ENCODE measurements at regions not wholly inside any gene's neighbourhood (a gene's known extent, or its start where the extent isn't known, plus 50 kb on each side); places are given as distances from the start of the nearest gene placed in this dataset.

DNA sequence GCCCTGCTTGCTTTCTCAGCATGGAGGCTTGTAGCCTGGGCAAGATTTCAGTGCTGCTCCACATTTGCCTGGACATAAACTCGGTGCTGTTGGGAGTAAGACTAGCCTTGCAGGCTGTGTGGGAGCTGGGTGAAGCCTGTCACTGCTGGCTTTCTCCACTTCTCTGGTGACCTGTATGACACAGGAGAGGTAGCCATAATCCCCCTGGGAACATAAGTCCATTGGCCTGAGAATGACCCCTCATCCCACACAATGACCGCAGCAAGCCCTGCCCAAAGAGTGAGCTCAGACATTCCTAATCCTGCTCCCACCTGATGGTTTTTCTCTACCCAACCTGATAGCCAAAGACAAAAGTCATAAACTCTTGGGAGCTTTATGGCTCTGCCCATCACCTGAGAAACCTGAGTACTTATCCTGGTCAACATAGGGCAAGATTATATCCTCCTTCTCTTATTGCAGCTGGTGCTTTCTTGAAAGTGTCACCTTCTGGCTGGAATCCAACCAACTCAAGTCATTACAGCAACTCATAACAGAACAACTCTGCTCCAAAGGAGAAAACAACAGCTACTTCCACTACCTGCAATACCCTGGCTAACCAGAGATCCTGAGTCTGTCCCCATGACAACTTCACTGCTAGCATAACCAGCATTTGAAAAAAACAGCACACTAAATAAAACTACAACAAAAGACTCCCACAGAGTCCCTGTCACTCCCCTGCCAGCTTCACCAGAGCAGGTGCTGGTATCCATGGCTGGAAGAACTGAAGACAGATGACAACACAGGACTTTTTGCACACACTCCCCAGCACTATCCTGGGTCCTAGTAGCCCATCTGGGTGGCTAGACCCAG lies 834.4 kb upstream of the DDX18 start:
- no peak overlapping the region for H3K4me3 Mint-ChIP-seq
- peak overlapping the region; percentile 36 for H3K27ac Mint-ChIP-seq
- Histone ChIP-seq H3K79me2 (ENCODE audit: low read depth) (no peaks in the 10 kb centered on the region), H3K36me3 (no peaks in the 10 kb centered on the region), H3K4me1 (peaks cover 8% of the 10 kb centered on the region), H3K9ac (no peak overlapping the region), H3K27me3 (no peaks in the 10 kb centered on the region), H3K27ac (no peak overlapping the region), H4K20me1 (ENCODE audit: low read depth) (no peaks in the 10 kb centered on the region), H3F3A (ENCODE audit: low read depth) (no peaks in the 10 kb centered on the region), H3K4me3 (no peak overlapping the region), H3K9me3 (ENCODE audit: low read depth) (no peaks in the 10 kb centered on the region), H3K4me2 (no peak overlapping the region), H2AFZ (replicated peaks) (no peak overlapping the region)
- no peaks in the 10 kb centered on the region for H3K36me3 Mint-ChIP-seq
- peak; percentile 20 for DNase-seq (ENCODE audit: low spot score)
- TF ChIP-seq, protein P1, sequence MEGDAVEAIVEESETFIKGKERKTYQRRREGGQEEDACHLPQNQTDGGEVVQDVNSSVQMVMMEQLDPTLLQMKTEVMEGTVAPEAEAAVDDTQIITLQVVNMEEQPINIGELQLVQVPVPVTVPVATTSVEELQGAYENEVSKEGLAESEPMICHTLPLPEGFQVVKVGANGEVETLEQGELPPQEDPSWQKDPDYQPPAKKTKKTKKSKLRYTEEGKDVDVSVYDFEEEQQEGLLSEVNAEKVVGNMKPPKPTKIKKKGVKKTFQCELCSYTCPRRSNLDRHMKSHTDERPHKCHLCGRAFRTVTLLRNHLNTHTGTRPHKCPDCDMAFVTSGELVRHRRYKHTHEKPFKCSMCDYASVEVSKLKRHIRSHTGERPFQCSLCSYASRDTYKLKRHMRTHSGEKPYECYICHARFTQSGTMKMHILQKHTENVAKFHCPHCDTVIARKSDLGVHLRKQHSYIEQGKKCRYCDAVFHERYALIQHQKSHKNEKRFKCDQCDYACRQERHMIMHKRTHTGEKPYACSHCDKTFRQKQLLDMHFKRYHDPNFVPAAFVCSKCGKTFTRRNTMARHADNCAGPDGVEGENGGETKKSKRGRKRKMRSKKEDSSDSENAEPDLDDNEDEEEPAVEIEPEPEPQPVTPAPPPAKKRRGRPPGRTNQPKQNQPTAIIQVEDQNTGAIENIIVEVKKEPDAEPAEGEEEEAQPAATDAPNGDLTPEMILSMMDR (IDR thresholded peaks at IDR 0.05) = no peak
- TF ChIP-seq EZH2phosphoT487 (IDR thresholded peaks at IDR 0.05) = no peak
- no peak for TF ChIP-seq EZH2 (IDR thresholded peaks at IDR 0.05)
- H3K4me1 Mint-ChIP-seq = peaks cover 19% of the 10 kb centered on the region
- no peaks in the 10 kb centered on the region for H3K27me3 Mint-ChIP-seq (ENCODE audit: insufficient read depth, low read depth)
- peaks cover 41% of the 10 kb centered on the region for H3K9me3 Mint-ChIP-seq

DNA sequence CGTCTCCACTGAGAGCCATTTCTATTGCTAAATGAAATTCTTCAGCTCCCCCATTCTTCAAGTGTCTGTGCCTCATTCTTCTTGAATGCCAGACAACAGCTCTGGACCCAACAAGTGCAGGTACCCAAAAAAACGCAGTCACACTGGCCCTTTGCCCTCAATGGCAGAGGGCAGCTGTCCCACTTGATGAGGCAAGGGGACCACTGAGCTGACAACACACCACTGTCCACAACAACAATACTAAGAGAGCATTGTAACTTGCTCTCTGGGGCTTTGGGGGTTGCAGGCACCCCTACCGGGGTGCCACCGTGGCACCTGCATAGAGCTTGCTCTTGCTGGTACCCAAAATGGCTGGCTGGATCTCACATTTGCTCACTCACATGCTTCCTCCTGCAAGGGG lies 827.0 kb upstream of the DDX18 start:
- no peak for DNase-seq (ENCODE audit: low spot score)
- Mint-ChIP-seq H3K36me3 (no peaks in the 10 kb centered on the region), H3K27ac (no peak overlapping the region), H3K9me3 (peaks cover 22% of the 10 kb centered on the region), H3K27me3 (ENCODE audit: insufficient read depth, low read depth) (no peaks in the 10 kb centered on the region), H3K4me3 (no peak overlapping the region), H3K4me1 (no peaks in the 10 kb centered on the region)
- no peak overlapping the region for H3K4me3 ChIP-seq
- H3K4me1 ChIP-seq = no peaks in the 10 kb centered on the region
- H3F3A ChIP-seq (ENCODE audit: low read depth) = no peaks in the 10 kb centered on the region
- no peak overlapping the region for H3K27ac ChIP-seq
- TF ChIP-seq EZH2 (IDR thresholded peaks at IDR 0.05) (no peak), EZH2phosphoT487 (IDR thresholded peaks at IDR 0.05) (no peak)
- TF ChIP-seq, protein P1 (IDR thresholded peaks at IDR 0.05) = no peak
- H3K4me2 ChIP-seq = no peak overlapping the region
- H3K9me3 ChIP-seq (ENCODE audit: low read depth) = no peaks in the 10 kb centered on the region
- H4K20me1 ChIP-seq (ENCODE audit: low read depth) = no peaks in the 10 kb centered on the region
- no peaks in the 10 kb centered on the region for H3K36me3 ChIP-seq
- H3K27me3 ChIP-seq = no peaks in the 10 kb centered on the region
- H3K79me2 ChIP-seq (ENCODE audit: low read depth) = no peaks in the 10 kb centered on the region
- no peak overlapping the region for H3K9ac ChIP-seq
- H2AFZ ChIP-seq (replicated peaks) = no peak overlapping the region

DNA sequence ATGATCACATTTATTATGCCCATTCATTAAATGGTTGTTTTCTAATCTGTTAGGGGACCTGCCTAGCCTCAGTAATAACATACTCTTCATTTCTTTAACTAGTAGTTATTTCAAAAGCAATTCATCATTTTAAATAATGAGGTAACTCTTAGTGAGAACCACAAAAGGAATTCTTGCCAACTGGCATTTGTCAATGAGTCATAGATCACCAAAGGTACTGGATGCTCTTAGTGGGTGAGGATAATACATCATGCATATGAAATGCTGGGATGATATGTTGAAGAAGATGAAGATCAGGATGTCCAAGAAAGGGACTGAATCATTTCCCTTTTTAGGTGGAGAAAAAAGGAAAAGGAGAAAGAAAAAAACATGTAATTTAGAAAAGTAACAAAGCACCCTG lies 826.2 kb upstream of the DDX18 start:
- Mint-ChIP-seq H3K4me3 (no peak overlapping the region), H3K27ac (no peak overlapping the region)

More for the DNA sequence above, 826.2 kb upstream of the DDX18 start:
- no peaks in the 10 kb centered on the region for H3K79me2 ChIP-seq (ENCODE audit: low read depth)
- no peak overlapping the region for H3K27ac ChIP-seq
- no peaks in the 10 kb centered on the region for H3K36me3 Mint-ChIP-seq
- no peaks in the 10 kb centered on the region for H3K4me1 ChIP-seq
- H3F3A ChIP-seq (ENCODE audit: low read depth) = no peaks in the 10 kb centered on the region
- peaks cover 15% of the 10 kb centered on the region for H3K9me3 Mint-ChIP-seq
- no peak for TF ChIP-seq EZH2phosphoT487 (IDR thresholded peaks at IDR 0.05)
- TF ChIP-seq, protein P1 (IDR thresholded peaks at IDR 0.05) = no peak
- TF ChIP-seq EZH2 (IDR thresholded peaks at IDR 0.05) = no peak
- no peaks in the 10 kb centered on the region for H3K27me3 Mint-ChIP-seq (ENCODE audit: insufficient read depth, low read depth)
- no peak overlapping the region for H3K9ac ChIP-seq
- no peaks in the 10 kb centered on the region for H4K20me1 ChIP-seq (ENCODE audit: low read depth)
- H3K36me3 ChIP-seq = no peaks in the 10 kb centered on the region
- DNase-seq (ENCODE audit: low spot score) = no peak
- H3K4me3 ChIP-seq = no peak overlapping the region
- no peak overlapping the region for H3K4me2 ChIP-seq
- no peaks in the 10 kb centered on the region for H3K9me3 ChIP-seq (ENCODE audit: low read depth)
- H2AFZ ChIP-seq (replicated peaks) = no peak overlapping the region
- no peaks in the 10 kb centered on the region for H3K4me1 Mint-ChIP-seq
- no peaks in the 10 kb centered on the region for H3K27me3 ChIP-seq

All from neural progenitor cell (in vitro differentiated cells).